NT2/D1 (cell line): ENCODE measurements at regions not wholly inside any gene's neighbourhood (a gene's known extent, or its start where the extent isn't known, plus 50 kb on each side); places are given as distances from the start of the nearest gene placed in this dataset.

ENCODE experiments used
- SUZ12 ChIP-seq: IDR thresholded peaks from 2 replicates; pipeline ENCODE4 v1.6.1; 2011; ENCODE audit not compliant: insufficient read length, insufficient read depth; ENCODE audit errors: extremely low read depth
- YY1 ChIP-seq: IDR thresholded peaks from 2 replicates; pipeline ENCODE4 v1.6.1; 2011; ENCODE audit not compliant: insufficient read length, insufficient read depth
- ZNF274 ChIP-seq: IDR thresholded peaks from 2 replicates; pipeline ENCODE4 v1.6.1; 2011; ENCODE audit warnings: mild to moderate bottlenecking, low read depth, low read length

- TF ChIP-seq YY1 = no peak
- no peak for TF ChIP-seq ZNF274
- no peak for TF ChIP-seq SUZ12
Observed at GRCh38 chr1:161440312-161440894, 64.9 kb upstream of the FCGR2A start.
